ENCODE measurements at regions not wholly inside any gene's neighbourhood (a gene's known extent, or its start where the extent isn't known, plus 50 kb on each side); places are given as distances from the start of the nearest gene placed in this dataset.

- no peak overlapping the region for H3K4me2 ChIP-seq (ENCODE audit: low read length)
- RAD21 ChIA-PET (ENCODE audit: low non-redundant PET in 1 of 2, low total read pairs in 2 of 2, uncharacterized antibody in 2 of 2, unreplicated experiment in 2 of 2): no interaction called here
- H3K4me1 ChIP-seq (ENCODE audit: control insufficient read depth in 1 of 2, insufficient read depth in 2 of 2, low read length in 2 of 2): no peaks in the 10 kb centered on the region
- TF ChIP-seq YY1 (IDR thresholded peaks at IDR 0.05; ENCODE audit: extremely low read depth, insufficient replicate concordance, low read depth, low read length) (no peak), SIN3A (IDR thresholded peaks at IDR 0.05; ENCODE audit: low read depth) (no peak), EGR1 (IDR thresholded peaks at IDR 0.05; ENCODE audit: low read depth) (no peak), CEBPB (IDR thresholded peaks at IDR 0.05; ENCODE audit: low read depth) (no peak), TCF7L2 (IDR thresholded peaks at IDR 0.05; ENCODE audit: borderline replicate concordance, extremely low read depth, insufficient read depth, insufficient read length) (no peak), ZBTB33 (IDR thresholded peaks at IDR 0.05; ENCODE audit: extremely low read depth, insufficient replicate concordance, low read length) (no peak), ELF1 (IDR thresholded peaks at IDR 0.05; ENCODE audit: borderline replicate concordance, low read depth) (no peak), CBX3 (IDR thresholded peaks at IDR 0.05; ENCODE audit: low read depth) (no peak), MAX (IDR thresholded peaks at IDR 0.05) (no peak), ATF3 (IDR thresholded peaks at IDR 0.05) (no peak), JUND (IDR thresholded peaks at IDR 0.05) (no peak), SRF (IDR thresholded peaks at IDR 0.05; ENCODE audit: low read depth) (no peak), POLR2AphosphoS5 (IDR thresholded peaks at IDR 0.05; ENCODE audit: low read depth, low read length) (no peak), SP1 (IDR thresholded peaks at IDR 0.05; ENCODE audit: low read depth) (no peak), POLR2A (IDR thresholded peaks at IDR 0.05; ENCODE audit: borderline replicate concordance, extremely low read depth, insufficient read depth, insufficient read length) (no peak)
- TF ChIP-seq, protein P1, sequence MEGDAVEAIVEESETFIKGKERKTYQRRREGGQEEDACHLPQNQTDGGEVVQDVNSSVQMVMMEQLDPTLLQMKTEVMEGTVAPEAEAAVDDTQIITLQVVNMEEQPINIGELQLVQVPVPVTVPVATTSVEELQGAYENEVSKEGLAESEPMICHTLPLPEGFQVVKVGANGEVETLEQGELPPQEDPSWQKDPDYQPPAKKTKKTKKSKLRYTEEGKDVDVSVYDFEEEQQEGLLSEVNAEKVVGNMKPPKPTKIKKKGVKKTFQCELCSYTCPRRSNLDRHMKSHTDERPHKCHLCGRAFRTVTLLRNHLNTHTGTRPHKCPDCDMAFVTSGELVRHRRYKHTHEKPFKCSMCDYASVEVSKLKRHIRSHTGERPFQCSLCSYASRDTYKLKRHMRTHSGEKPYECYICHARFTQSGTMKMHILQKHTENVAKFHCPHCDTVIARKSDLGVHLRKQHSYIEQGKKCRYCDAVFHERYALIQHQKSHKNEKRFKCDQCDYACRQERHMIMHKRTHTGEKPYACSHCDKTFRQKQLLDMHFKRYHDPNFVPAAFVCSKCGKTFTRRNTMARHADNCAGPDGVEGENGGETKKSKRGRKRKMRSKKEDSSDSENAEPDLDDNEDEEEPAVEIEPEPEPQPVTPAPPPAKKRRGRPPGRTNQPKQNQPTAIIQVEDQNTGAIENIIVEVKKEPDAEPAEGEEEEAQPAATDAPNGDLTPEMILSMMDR (IDR thresholded peaks at IDR 0.05 in 2 of 3, conservative IDR thresholded peaks at IDR 0.05 in 1 of 3; ENCODE audit: borderline replicate concordance in 1 of 3, insufficient read depth in 1 of 3, low read depth in 2 of 3, low read length in 2 of 3): no peak
- CTCF ChIA-PET: no interaction called here
- peaks cover 28% of the 10 kb centered on the region for H3K27me3 ChIP-seq (ENCODE audit: insufficient read depth, low read length)
- POLR2A ChIA-PET: no interaction called here
- DNase-seq (ENCODE audit: low read depth, low spot score) (no peak), ATAC-seq (no peak)
- no TSS peak for BruUV-seq (replicated peaks)
- no peaks in the 10 kb centered on the region for H3K9me2 ChIP-seq (ENCODE audit: insufficient read depth)
- H4K20me1 ChIP-seq (ENCODE audit: insufficient read depth): no peaks in the 10 kb centered on the region
- H3K27ac ChIP-seq (ENCODE audit: low read depth, low read length): no peak overlapping the region
- H3K9ac ChIP-seq (ENCODE audit: low read length): no peak overlapping the region
- intact Hi-C loops (cut with micrococcal nuclease): no loop called here
- H3K36me3 ChIP-seq (ENCODE audit: control insufficient read depth in 1 of 2, insufficient read depth in 2 of 2, low read length in 2 of 2): no peaks in the 10 kb centered on the region
- no peak overlapping the region for H2AFZ ChIP-seq (ENCODE audit: low read depth, low read length, poor library complexity, severe bottlenecking)
- H3K4me3 ChIP-seq (replicated peaks in 1 of 2; ENCODE audit: low read depth in 1 of 2, low read length in 2 of 2): no peak overlapping the region
- H3K9me3 ChIP-seq (ENCODE audit: control insufficient read depth in 1 of 2, insufficient read depth in 1 of 2, low read depth in 1 of 2, low read length in 2 of 2): no peaks in the 10 kb centered on the region
- H3K79me2 ChIP-seq (ENCODE audit: insufficient read depth, low read length): no peaks in the 10 kb centered on the region
Measured at GRCh38 chr5:38167562-38167996, 90.8 kb upstream of the EGFLAM start.
